GM18907 (cell line): ENCODE measurements at regions not wholly inside any gene's neighbourhood (a gene's known extent, or its start where the extent isn't known, plus 50 kb on each side); places are given as distances from the start of the nearest gene placed in this dataset.

Source experiments
- ATAC-seq: cut with Tn5 transposase; IDR thresholded peaks from one replicate; pipeline ENCODE4 v1.9.1; 2021; ENCODE audit warnings: mild to moderate bottlenecking, moderate library complexity; ENCODE audit not compliant: unreplicated experiment

DNA sequence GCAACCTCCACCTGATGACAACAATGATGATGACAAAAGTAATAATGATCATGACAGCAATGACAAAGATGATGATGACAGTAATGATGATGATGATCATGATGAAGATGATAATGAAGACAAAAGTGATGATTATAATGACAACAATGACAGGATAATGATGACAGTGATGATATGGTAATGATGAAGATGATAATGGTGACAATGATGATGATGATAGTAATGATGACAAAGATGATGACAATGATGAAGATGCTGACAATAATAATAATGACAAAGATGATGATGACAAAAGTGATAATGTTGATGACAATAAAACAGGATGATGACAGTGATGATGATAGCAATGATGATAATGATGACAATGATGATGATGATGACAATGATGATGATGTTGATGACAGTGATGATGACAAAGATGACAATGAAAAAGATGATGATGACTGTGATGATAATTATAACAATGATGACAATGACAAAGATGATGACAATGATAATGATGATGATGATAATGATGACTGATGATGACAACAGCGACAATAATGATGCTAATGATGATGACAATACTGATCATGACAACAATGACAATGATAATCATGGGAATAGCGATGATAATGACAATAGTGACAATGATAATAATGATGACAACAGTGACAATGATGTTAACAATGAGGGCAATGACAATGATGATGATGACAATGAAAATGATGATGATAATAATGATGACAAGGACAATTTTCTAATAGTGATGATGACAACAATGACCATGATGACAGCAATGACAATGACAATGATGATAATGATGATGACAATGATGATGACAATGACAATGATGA, 1106.5 kb upstream of the AUTS2 start:
- ATAC-seq: no peak

DNA sequence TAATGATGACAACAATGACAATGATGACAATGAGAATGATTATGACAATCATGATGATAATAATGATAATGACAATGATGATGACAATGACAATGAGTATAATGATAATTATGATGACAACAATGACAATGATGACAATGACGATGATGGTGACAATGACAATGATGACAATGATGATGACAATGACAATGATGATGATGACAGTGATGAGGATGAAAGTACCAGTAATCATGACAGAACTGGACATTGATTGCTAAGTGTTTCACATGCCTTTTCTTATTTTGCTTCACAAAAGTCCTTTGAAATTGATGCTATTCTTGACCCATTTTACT, 1106.0 kb upstream of the AUTS2 start:
- ATAC-seq: no peak

DNA sequence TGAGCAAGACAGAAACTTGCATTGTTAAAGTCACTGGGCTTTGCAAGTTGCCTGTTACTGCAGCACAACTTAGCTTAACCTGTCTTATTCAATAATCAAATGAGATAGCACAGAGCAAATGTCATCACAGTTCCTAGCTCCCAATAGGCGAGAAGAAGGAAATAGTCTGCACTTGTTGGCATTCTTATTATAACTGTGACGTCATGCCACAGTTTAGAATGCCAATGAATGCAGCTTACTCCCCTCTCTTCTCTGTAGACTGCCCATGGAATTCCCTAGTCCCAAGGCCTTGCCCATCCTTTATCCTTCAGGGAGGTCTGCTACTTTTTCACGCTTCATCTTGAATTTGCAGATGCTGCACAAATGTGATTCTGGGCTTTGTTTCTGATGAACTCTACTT, 1094.9 kb upstream of the AUTS2 start:
- no peak for ATAC-seq

DNA sequence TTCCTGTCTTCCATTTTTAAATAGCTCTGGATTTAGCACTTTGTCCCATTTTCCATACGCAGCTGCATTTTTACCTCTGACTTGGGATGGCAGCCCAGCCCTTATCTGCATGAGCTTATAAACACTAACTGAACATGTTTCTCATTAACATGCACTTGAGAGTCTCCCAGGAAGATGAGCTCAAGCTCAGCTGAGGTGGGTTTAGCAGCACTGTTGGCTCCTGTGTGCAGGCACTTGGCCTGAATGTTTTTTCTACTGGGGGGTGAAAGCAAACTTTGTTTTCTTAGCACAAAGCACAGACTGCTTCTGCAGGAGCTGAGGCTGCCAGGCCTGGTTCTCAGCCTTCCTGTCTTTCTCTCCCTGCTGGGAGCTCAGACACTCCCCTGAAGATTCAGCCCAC, 1093.6 kb upstream of the AUTS2 start:
- ATAC-seq: no peak

DNA sequence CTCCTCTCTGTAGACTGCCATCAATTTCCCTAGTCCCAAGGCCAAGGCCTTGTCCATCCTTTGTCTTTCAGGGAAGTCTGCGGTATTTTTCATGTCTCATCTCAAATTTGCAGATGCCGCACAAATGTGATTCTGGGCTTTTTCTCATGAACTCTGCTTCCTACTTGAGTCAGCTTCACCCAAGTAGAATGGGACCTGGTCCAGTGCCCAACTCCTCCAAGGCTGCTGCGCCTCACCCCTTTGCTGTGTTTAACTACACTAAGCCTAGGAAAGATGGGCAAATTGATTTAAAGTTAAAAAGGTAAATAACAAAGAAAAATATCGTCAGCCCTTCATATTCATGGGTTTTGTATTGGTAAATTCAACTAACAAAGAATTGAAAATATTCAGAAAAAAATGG, 1092.6 kb upstream of the AUTS2 start:
- no peak for ATAC-seq

DNA sequence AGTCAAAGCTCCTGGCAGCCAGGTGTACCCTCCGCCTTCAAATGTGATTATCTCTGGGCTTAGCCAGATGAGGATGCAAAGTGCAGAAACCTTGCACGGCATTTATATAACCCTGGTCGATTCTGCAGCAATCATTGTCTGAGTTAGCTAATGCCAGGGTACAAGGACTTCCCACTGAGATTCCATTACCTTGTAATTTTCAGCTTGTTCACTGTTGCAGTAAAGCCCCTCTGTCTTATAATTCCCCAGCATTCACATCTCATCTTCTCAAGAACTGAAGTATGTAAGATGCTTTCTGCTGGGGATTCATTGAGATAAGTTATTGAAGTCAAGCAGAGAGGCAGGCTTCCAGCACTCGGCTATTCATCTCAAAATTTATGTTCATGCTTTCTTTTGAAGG, 1090.6 kb upstream of the AUTS2 start:
- ATAC-seq: no peak

DNA sequence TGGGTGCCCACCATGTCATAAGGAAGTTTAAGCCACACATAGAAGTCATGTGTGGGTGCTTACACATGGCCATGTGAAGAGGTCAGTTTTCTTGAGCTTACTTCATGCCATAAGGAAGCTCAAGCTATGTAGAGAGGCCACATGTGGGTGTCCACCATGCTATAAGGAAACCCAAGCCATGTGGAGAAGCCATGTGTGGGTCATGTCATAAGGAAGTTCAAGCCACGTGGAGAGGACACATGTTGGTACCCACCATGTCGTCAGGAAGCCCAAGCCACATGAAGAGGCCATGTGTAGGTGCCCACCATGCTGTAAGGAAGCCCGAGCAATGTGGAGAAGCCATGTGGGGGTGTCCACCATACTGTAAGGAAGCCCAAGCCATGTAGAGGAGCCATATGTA, 1089.2 kb upstream of the AUTS2 start:
- ATAC-seq: no peak

DNA sequence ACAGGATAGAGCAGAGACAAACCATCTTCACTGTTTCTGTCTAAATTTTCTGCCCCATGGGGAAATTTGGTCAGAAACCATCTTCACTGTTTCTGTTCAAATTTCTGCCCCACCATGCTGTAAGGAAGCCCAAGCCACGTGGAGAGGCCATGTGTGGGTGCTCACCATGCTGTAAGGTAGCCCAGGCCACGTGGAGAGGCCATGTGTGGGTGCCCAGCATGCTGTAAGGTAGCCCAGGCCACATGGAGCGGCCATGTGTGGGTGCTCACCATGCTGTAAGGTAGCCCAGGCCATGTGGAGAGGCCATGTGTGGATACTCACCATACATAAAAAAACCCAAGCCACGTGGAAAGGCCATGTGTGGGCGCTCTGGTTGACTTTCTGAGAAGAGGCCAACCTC, 1088.7 kb upstream of the AUTS2 start:
- ATAC-seq: no peak

DNA sequence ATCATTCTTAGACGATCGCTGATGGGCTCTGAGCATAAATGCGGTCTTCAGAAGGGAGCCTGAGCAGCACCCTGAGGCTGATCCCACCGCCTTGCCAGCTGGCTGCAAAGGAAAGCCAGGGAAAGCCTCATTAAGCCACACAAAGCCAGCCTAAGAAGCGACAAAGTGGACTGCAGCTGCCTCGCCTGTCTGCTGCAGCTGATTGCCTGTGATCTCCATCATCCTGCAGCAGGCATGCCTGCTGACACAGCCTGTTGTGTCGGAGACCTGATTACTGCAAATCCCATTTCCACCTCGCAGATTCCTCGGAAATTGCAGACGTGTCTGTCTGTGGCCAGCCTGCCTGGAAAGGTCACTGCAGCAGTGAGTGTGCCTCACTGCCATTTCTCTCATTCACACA, 1087.0 kb upstream of the AUTS2 start:
- no peak for ATAC-seq

DNA sequence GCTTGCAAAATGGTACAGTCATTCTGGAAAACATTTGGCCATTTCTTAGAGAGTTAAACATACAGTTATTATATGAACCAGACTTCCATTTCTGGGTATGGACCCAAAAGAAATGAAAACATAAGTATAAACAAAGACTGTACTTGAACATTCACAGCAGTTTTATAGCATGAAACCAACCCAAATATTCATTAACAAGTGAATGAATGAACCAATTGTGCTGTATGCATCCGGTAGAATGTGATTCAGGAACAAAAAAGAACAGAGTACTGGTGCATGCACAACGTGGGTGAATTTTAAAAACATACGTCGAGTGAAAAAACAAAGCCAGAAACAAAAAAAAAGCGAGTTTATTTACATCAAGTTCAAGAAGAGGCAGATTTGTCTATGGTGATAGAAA, 1085.8 kb upstream of the AUTS2 start:
- no peak for ATAC-seq

DNA sequence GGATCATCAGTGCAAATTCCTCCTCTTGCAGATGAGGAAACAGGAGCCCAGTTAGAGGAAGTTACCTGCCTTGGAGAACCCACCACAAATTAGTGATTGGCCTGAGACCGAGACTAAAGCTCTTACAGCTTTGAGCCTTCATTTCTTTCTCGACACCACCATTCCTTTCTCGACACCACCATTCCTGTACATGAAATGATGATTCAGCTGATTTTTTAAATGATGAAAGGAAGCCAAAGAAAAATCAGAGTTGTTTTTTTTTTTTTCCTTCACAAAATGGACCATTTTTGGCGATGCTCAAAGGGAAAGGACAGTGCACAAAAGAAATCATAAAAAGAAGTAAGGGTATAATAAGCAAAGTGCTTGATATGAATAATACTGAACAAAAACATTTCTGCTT, 1080.2 kb upstream of the AUTS2 start:
- ATAC-seq: no peak

DNA sequence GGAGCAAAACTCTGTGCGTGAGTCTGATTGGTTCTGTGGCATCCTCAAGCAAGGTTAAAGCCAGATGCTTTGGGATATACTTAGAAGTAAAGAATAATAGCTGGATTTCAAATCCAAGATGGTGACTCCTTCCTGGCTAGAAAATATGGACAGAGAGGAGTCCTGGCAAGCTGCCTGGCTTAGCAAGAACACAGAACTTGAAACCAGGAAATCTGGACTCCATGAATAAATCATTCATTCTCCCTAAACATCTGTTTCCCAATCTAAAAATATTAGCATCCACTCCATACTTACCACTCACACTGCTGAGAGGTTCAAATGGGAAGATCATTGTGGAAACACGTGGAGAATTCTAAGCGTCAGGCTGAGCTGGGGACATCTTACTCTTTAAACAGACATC, 1074.1 kb upstream of the AUTS2 start:
- ATAC-seq: no peak

DNA sequence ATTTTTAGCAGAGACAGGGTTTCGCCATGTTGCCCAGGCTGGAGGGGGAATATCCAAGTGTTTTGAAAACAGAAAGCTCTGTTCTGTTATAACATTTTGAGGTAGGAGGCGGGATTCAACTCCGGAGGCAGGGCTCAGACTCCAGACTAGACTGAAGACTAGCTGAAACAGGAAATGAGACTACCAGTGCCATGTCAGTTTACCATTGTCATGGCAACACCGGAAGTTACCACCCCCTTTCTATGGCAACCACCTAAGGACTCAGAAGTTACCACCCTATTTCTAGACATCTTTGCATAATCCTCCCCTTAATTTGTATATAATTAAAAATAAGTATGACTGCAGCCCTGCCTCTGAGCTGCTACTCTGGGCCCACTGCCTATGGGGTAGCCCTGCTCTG, 1069.1 kb upstream of the AUTS2 start:
- no peak for ATAC-seq

DNA sequence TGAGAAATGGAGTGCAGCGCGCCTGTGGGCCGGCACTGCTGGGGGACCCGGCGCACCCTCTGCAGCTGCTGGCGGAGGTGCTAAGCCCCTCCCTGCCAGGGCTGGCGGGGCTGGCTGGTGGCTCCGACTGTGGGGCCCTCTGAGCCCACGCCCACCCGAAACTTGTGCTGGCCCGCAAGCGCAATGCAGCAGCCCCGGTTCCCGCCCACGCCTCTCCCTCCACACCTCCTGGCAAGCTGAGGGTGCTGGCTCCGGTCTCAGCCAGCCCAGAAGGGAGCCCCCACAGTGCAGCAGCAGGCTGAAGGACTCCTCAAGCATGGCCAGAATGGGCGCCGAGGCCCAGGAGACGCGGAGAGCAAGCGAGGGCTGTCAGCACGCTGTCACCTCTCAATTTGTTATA, 1063.0 kb upstream of the AUTS2 start:
- no peak for ATAC-seq

DNA sequence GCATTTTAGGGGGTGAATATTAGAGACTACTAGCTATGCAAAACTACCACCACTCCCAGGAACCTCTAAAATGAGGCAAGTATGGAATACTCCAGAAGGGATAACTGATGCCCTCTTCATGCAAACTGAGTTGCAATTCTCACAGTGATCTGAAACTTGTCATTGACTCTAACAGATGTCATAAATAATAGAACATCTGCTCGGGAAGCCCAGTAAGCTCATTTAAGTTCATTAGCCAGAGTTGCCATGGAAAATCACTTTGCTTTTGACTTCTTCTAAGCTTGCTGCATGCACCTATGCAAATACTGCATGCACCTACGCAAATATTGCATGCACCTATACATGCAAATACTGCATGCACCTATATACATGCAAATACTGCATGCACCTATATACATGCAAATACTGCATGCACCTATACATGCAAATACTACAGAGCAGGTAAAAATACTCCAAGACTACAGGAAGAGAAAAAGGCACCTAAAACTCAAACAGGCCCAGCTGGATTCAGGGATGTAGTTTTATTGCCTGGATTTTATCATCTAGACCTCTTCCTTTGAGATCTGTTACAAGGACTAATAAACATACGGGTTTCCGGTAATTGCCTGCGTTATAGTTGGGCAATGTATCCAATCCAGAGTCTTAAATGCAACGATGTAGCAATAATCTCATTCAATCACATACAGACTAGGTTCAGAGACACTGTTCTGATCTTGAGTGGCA, 1061.1 kb upstream of the AUTS2 start:
- no peak for ATAC-seq

DNA sequence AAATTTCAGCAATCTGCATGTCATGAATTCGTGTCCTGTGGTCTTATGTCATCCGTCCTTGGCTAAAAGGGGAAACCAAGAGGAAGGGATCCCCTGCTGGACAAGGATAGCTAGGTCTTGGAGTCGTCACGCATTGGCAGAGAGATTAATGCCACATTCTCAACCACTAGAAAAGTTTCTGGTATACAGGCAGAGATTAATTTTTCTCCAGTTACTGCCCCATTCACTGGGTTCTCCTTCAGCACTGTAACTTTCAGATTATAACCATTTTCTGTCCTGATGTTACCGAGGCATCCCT, 1060.6 kb upstream of the AUTS2 start:
- ATAC-seq: no peak

DNA sequence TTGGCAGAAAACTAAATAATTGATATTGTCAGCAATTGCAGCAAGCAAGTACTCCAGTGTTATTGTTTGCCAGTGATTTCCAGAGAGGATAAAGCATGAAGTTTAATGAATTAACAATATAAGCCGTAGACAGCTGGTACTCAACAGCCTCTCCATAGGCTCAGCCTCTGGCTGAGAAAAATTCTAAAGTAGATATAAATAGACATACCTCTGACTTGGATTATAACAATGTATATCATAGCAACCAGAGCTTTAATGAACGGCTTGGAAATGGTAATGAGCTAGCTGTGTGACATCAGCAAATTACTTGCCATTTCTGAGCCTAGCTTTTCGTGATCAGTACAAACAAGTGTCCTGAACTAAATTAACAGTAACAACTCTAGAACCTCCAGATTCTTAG, 1055.4 kb upstream of the AUTS2 start:
- ATAC-seq: no peak

DNA sequence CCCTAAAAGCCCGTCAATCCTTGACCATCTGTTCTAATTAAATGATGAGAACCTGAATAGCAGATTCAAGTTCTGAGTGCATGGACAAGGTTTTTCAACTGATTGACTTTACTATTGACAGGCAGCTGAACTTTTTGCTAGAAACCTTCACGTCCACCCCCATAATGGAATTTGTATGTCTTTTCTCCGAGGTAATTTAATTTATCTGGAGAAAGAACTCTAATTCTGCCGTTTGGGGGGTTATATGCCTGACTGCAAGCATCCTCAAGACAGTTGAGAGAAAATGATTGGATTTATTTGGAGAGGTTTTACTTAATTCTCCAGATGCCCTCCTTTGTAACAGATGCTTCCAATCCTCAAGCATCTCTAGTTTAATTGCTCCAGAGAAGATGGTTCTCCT, 1053.4 kb upstream of the AUTS2 start:
- ATAC-seq: no peak

DNA sequence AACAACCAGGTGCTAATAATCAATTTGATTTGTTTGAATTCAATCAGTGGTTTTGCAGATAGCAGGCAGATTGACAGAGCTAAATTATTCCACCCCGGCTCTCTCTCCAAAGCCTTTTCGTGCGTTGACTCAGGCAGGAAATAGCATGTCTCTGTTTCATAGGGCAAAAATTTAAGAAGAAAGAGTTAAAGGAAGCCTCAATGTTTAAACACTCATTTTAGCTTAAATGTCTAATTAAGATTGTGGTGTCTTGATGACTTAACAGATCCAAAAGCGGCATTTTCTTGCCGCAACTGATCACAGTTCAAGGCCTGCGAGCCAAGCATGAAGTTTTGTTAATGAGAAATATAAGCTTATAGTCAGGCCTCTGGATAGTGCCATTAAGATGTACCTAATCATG, 1051.1 kb upstream of the AUTS2 start:
- no peak for ATAC-seq

DNA sequence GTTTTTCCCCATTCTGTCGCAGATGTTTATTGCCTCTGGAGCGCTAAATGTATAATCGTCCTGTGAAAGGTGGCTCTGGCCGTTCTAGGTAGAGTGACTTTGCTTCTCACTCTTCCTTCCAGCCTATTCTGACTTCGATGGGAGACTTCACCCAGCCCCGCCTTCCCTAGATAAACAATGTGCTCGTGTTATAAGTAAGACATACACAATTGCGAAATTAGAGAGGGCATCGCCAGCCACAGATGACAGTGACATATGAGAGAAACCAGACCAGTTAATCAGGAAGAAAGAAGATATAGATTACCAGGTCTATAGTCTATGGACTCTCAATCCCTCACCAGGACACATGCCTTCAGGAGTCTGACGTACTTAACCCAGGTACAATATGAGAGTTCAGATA, 1050.5 kb upstream of the AUTS2 start:
- no peak for ATAC-seq

DNA sequence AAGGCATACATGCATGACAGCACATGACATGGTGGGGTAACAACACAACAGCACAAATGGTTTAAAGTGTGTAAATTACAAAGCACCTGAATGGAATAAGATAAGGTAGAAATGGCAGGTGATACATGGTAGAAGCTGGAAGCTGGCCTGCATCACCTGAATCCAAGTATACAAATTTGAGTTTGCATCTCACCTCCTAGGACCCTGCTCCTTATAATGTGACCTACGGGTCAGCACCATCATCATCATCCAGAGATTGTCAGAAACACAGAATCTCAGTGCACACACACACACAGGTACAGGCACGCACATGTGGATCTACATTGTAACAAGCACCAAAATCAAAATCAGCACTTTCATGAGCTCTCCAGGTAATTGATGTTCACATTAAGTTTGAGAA, 1048.2 kb upstream of the AUTS2 start:
- no peak for ATAC-seq

DNA sequence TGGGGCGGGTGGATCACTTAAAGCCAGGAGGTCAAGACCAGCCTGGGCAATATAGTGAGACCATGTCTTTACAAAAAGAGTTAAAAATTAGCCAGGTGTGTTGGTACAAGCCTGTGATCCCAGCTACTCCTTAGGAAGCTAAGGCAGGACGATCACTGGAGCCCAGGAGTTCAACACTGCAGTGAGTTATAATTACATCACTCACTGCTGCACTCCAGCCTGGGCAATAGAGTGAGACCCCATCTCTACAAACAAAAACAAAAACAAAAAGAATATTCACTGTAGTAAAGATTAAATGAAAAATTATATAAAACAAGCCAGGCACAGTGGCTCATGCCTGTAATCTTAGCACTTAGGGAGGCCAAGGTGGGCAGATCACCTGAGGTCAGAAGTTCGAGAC, 1047.6 kb upstream of the AUTS2 start:
- no peak for ATAC-seq

DNA sequence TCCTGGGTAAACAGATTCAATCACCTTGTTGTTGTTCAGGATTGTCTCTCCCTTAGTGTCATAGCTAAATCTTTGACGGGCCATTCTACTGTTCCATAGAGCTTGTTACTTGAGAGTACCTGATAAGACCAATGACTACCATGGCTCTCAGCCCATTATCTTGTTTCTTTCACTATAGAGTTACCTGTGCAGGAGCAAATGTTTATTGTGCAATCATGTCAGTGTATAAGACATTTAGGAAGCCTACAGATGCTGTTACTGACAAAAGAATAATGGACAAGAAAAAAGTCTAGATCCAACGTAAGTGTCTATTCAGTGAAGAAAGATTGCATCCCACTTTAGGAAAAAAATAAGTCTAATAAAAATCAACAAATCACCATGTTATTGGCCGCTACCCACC, 1041.7 kb upstream of the AUTS2 start:
- no peak for ATAC-seq
